HS-27A (cell line): ENCODE measurements at regions not wholly inside any gene's neighbourhood (a gene's known extent, or its start where the extent isn't known, plus 50 kb on each side); places are given as distances from the start of the nearest gene placed in this dataset.

Source experiments
- DNase-seq: peaks from one replicate; pipeline ENCODE4 v3.0.0-alpha.2; 2012; ENCODE audit warnings: low read depth, missing footprints

DNA sequence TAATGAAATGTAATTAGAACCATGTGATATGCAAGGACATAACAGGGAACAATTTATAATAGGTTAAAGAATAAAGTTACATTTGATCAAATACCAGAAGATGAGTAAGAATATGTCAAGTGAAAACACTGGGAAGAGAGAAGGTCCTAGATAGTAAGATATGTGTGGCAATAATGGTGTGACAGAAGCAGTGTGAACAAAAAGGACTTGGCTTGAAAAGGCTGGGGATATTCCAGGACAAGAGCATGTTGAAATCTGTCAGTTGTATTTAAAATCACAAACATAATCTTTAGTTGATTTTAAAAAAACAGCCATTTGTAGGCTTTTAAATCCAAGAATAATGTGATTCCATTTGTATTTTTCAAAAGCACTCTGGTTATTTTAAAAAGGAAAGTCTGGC is 1399.9 kb upstream of the SLC39A10 start:
- DNase-seq: no peak

DNA sequence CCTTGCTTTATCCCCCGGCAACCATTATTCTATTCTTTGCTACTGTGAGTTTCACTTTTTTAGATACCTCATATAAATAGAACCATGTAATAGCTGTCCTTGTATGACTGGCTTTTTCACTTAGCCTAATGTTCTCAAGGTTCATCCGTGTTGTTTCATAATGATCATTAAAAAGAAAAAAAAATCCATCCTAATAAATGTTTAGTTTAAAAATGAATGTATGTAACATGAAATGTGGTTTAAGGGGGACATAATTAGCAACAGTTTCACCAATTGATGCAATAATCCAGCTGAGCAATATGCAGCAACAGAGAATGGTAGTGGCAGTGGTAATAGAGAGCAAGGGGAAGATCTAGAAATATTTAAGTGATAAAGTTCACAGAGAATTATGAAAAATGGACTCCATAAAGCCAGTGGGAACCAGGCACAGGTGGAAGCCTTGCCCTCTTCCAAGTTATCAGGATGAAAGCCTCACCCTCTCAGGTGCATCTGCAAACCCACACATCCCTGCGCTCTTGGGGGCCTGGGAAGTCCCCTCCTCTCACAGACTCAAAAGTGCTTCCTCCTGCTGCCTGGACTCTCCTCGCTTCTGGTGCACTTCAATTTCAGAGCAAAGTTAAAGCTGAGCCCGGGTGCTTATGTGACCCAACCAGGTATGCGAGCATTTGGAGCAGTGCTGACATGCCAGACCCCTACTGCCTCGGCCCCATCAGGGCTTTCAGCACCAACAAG is 1403.3 kb upstream of the SLC39A10 start:
- DNase-seq: no peak

DNA sequence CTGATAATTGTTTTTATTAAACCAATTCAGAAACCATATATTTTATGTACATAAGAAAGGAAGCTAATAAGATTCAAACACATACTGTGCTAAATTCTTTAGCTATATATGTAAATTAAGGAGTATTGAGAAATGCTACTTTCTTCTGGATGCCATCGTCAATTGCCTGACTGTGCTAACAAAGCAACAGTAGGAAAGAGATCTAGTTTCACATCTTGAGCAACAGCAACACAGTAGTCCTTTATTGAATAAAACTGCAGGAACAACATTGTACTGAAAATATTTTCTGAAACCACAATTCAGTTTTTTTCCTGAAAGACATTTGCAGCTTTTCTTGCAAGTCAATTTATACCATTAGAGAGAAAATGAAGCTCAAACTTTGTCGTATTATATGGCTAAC is 1404.9 kb upstream of the SLC39A10 start:
- DNase-seq: no peak

- no peak for DNase-seq
These were observed 1424.4 kb upstream of the SLC39A10 start for GRCh38 chr2:194232600-194232999.

- no peak for DNase-seq
These were observed 1433.8 kb upstream of the SLC39A10 start for GRCh38 chr2:194223218-194223617.

- no peak for DNase-seq
These were observed 1442.8 kb upstream of the SLC39A10 start for GRCh38 chr2:194214192-194214591.

GRCh38 chr2:194205568-194206227 is 1451.3 kb upstream of the SLC39A10 start:
- no peak for DNase-seq

DNA sequence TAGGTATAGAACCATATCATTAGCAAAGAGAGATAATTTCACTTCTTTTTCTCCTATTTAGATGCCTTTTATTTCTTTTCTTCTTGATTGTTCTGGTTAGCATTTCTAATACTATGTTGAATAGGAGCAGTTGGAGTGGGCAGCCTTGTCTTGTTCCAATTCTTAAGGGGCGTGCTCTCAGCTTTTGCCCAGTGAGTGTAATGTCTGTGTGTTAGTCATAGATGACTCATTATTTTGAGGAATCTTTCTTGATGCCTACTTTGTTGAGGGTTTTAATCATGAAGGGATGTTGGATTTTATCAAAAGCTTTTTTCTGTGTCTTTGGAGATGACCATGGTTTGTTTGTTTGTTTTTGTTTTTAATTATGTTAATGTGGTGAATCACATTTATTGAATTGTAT is 1453.1 kb upstream of the SLC39A10 start:
- no peak for DNase-seq

DNA sequence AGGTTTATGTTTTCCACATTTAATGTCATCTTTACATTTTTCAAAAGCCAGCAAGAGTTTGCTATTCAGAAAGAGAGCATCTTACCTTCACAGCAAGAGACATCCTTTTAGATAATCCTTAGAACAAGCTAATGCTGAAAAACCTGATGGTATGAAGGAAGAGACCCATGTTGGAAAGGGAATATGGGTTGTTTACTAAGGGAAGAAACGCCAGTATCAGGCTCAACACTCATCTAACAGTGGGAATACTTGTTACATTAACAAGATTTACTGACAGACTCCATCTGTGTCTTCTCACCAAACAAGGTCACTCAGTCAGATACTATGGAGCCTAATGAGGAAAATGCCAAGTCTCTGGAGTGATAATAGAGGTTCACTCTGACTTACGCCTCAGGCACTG is 1474.1 kb upstream of the SLC39A10 start:
- no peak for DNase-seq

DNA sequence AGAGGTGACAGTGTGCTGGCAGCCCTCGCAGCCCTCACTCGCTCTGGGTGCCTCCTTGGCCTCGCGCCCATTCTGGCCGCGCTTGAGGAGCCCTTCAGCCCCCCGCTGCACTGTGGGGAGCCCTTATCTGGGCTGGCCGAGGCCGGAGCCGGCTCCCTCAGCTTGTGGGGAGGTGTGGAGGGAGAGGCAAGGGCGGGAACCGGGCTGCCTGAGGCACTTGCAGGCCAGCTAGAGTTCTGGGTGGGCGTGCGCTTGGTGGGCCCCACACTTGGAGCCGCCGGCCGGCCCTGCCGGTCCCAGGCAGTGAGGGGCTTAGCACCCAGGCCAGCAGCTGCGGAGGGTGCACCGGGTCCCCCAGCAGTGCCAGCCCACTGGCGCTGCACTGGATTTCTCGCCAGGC is 1480.9 kb upstream of the SLC39A10 start:
- no peak for DNase-seq

- no peak for DNase-seq
These were observed 1490.2 kb upstream of the SLC39A10 start for GRCh38 chr2:194166818-194167217.

- no peak for DNase-seq
These were observed 1501.6 kb upstream of the SLC39A10 start for GRCh38 chr2:194155431-194155830.

- DNase-seq: no peak
These were observed 1505.8 kb upstream of the SLC39A10 start for GRCh38 chr2:194151231-194151630.

DNA sequence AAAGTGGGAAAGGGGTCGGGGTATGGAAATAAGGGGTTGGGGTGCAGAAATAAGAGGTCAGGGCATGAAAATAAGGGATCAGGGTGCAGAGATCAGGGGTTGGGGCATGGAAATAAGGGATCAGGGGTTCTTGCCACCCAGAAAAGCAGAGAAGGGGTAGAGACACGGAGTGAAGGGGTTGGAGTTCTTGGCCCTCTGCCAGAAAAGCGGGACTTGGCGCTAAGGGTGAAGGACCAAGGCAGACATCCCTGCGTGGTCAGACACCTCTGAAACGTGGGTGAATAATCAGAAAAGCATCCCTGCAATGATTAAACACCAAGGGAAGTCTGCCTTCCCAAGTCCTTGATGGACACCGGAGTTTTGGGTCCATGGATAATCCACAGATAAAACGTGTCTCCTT is 1521.6 kb upstream of the SLC39A10 start:
- DNase-seq: no peak

- DNase-seq: no peak
These were observed 1528.2 kb upstream of the SLC39A10 start for GRCh38 chr2:194128810-194129209.

DNA sequence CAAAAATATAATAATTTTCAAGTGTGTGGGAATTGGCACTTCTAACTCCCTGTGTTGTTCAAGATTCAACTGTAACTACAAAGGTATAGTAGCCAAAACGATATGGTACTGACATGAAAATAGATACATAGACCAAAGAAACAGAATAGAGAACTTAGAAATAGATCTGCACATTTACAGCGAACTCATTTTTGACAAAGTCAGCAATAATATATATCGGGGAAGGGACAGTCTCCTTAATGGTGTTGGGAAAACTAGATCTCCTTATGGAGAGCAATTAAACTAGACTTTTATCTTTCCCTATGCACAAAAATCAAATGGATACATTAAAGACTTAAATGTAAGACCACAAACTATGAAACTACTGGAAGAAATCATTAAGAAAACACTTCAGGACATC is 1530.6 kb upstream of the SLC39A10 start:
- no peak for DNase-seq

GRCh38 chr2:194116861-194117260 is 1540.2 kb upstream of the SLC39A10 start:
- no peak for DNase-seq

- no peak for DNase-seq
These were observed 1551.7 kb upstream of the SLC39A10 start for GRCh38 chr2:194105358-194105757.

DNA sequence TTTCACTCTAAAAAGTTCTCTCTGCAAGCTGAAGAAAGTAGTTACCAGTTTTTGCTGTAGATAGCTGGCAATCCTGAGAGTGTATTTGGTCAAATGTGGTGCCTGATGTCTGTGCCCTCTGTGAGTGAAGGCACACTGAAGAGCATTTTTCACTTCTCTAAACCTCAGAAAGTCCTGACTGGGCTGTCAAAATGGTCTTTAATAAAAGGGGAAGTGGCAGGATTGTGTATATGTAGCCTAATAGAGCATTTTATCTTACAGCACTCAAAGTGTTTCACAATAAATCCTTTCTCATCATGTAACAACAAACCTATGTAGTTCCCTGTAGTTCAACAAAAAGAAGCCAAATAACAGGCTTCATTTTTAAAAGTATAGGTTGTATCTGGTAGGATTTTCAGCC is 1552.3 kb upstream of the SLC39A10 start:
- no peak for DNase-seq

DNA sequence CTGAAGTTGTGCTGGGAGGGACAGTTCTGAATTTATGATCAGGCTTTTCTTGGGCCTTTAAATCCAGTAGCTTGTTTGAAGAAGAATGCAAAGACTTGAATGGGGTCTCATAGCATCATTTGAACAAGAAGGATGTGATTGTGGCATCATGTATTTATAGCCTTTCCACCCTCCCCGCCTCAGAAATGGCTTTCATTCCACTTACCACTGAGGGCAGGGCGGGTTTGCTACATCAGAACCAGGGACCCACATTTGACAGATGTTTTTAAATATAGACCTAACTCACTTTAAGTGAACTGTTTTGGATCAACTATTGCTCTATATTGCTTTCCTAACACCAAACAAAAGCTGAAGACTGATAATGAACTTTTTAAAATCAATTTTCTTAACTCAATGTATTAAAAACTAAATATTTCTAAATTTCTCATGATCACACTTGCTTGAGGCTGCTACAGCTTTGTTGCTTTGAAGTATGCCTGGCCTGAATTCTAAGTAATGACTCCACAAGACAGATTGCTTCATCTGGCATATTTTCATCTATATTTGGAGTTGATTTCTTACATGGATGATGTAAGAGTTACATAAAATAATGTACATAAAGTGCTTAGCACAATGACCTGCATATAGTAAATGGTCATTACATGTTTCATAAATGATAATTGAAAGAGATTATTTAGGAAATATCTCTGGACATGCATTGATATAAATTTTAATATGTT is 1552.9 kb upstream of the SLC39A10 start:
- no peak for DNase-seq

DNA sequence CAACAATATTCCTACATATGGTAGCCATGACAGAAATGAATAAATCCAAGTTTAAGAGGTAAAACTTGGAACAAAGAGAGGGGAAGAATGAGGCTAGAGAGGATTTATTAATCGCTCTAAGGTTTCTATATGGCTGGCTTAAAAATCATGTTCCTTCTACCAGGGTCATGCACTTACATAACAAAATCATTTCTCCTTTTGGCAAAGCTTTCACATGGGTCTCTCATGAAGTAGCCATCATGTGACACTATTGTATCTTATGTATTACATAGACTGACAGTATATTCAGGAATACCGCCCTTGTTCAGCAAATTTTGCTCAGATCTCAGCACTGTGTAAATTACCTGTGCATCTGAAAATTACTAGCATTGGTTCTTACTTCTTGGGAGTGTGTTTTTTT is 1554.5 kb upstream of the SLC39A10 start:
- DNase-seq: no peak

DNA sequence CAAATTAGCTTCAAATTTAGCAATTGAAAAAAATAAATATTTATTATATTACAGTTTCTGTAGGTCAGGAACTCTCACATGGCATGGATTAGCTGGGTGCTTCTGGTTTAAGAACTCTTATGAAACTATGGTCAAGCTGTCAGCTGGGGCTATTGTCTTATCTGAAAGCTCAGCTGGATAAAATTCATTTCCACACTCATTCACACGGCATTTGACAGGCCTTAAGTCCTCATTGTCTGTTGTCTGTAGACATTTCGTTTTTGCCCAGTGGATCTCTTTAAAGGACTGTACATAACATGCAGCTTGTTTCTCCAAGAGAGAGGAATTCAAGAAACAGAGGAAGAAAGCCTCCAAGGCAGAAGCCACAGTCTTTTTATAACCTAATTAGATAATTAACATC is 1556.8 kb upstream of the SLC39A10 start:
- DNase-seq: no peak

- no peak for DNase-seq
These were observed 1560.6 kb upstream of the SLC39A10 start for GRCh38 chr2:194096402-194096801.
